Neural crest cell (in vitro differentiated cells): ENCODE measurements at regions not wholly inside any gene's neighbourhood (a gene's known extent, or its start where the extent isn't known, plus 50 kb on each side); places are given as distances from the start of the nearest gene placed in this dataset.

Experiments
- DNase-seq: peaks from one replicate; pipeline ENCODE4 v3.0.0; 2021; ENCODE audit warnings: low read depth, mixed read lengths, low spot score
- H3K27ac Mint-ChIP-seq: one replicate; pipeline ENCODE4 v1.8.0; 2021; ENCODE audit warnings: mild to moderate bottlenecking, mixed read lengths; ENCODE audit not compliant: unreplicated experiment
- H3K27me3 Mint-ChIP-seq: 2 replicates; pipeline ENCODE4 v1.8.0; 2021; ENCODE audit warnings: low read depth, mild to moderate bottlenecking, mixed read lengths
- H3K36me3 Mint-ChIP-seq: 2 replicates; pipeline ENCODE4 v1.8.0; 2021; ENCODE audit warnings: low read depth, mild to moderate bottlenecking, mixed read lengths
- H3K4me1 Mint-ChIP-seq: 2 replicates; pipeline ENCODE4 v1.8.0; 2021; ENCODE audit warnings: mixed read lengths
- H3K4me3 Mint-ChIP-seq: one replicate; pipeline ENCODE4 v1.8.0; 2021; ENCODE audit warnings: mild to moderate bottlenecking, mixed read lengths
- H3K9me3 Mint-ChIP-seq: 2 replicates; pipeline ENCODE4 v1.8.0; 2021; ENCODE audit warnings: mixed read lengths
- TF ChIP-seq, protein P1 (sequence below): fragments of 200-600 bp; sonication (generic); conservative IDR thresholded peaks from 2 replicates; pipeline ENCODE4 v1.5.0; 2021; ENCODE audit warnings: antibody characterized with exemption, mild to moderate bottlenecking

DNA sequence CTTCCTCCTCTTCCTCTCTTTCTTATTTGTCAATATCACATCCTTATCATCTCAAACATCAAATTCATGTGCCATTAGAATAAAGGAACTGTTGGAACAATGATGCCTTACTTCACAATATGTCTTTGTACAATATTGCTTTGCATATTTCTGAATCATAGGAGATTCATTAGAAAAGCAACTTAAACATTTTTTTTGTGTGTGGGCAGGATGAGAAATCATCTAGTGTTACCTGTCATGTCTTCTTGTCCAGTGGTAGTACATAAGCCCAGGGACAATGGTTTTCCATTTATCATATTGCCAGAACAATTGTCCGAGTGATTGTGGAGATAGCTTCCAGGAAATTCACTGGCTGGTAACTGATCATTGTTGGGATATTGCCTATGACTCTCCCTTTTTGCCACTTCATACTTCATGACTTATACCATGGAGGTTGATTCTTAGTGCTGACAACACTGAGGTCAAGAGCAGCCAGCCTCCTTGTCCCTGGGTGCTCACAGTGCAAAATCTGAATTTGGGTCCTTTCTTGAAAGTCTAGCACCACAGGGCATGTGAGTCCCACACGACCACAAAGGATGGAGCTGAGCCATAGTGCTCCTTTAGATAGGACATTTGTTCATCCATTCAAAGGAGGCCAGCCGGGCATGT is 215.0 kb downstream of the MDFIC start:
- Mint-ChIP-seq H3K36me3 (no peaks in the 10 kb centered on the region), H3K4me3 (no peak overlapping the region), H3K27me3 (no peaks in the 10 kb centered on the region), H3K9me3 (no peaks in the 10 kb centered on the region), H3K4me1 (no peaks in the 10 kb centered on the region), H3K27ac (no peak overlapping the region)
- TF ChIP-seq, protein P1, sequence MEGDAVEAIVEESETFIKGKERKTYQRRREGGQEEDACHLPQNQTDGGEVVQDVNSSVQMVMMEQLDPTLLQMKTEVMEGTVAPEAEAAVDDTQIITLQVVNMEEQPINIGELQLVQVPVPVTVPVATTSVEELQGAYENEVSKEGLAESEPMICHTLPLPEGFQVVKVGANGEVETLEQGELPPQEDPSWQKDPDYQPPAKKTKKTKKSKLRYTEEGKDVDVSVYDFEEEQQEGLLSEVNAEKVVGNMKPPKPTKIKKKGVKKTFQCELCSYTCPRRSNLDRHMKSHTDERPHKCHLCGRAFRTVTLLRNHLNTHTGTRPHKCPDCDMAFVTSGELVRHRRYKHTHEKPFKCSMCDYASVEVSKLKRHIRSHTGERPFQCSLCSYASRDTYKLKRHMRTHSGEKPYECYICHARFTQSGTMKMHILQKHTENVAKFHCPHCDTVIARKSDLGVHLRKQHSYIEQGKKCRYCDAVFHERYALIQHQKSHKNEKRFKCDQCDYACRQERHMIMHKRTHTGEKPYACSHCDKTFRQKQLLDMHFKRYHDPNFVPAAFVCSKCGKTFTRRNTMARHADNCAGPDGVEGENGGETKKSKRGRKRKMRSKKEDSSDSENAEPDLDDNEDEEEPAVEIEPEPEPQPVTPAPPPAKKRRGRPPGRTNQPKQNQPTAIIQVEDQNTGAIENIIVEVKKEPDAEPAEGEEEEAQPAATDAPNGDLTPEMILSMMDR = no peak
- no peak for DNase-seq

DNA sequence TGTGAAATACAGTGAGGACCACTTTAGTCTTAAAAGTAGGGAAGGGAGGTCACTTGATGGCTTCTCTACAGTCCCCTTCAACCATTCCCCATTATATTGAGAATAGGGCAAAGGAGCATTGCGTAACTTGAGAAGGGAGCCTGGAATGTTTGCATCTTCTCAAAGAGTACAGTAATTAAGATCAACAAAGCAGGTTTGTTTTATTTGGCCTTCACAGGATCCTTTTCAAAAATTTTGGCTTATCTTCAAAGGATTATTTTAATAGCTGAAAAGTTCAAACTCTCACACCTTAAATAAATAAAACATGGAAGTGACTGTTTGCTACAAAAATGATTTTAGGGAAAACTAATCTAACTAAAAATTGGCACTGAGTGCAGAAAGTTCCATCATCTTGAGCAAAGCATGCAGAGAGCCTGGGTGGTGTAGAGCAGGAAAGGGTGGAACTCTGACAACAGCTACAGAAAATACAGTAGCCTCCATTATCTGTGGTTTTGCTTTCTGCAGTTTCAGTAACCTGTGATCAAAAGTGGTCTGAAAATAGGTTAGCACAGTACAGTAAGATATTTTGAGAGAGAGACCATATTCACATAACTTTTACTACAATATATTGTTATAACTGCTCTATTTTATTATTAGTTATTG is 214.0 kb downstream of the MDFIC start:
- H3K9me3 Mint-ChIP-seq = no peaks in the 10 kb centered on the region
- no peaks in the 10 kb centered on the region for H3K36me3 Mint-ChIP-seq
- H3K4me1 Mint-ChIP-seq = no peaks in the 10 kb centered on the region
- H3K27ac Mint-ChIP-seq = no peak overlapping the region
- DNase-seq = no peak
- TF ChIP-seq, protein P1 = no peak
- H3K27me3 Mint-ChIP-seq = no peaks in the 10 kb centered on the region
- no peak overlapping the region for H3K4me3 Mint-ChIP-seq

DNA sequence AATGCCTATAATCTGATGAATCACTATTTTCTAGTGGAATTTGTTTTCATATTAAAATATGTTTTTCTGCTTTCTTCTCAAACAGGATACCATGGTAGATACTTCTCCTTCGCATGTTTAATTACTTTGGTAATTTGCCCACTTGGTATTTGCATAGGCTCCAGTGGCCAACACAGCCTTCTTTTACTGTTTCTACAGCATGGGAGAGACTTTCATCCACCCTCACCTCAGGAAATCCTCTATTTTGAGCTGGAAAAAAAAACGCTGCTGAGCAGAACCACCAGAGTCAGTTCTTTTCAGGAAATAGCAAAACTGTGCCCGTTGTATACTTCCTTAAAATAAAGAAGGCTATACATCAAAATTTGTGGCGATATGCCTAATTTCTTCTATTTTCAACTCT is 213.3 kb downstream of the MDFIC start:
- no peaks in the 10 kb centered on the region for H3K9me3 Mint-ChIP-seq
- H3K27me3 Mint-ChIP-seq = no peaks in the 10 kb centered on the region
- no peak overlapping the region for H3K4me3 Mint-ChIP-seq
- no peaks in the 10 kb centered on the region for H3K4me1 Mint-ChIP-seq
- DNase-seq = no peak
- H3K27ac Mint-ChIP-seq = no peak overlapping the region
- H3K36me3 Mint-ChIP-seq = no peaks in the 10 kb centered on the region
- TF ChIP-seq, protein P1 = no peak

DNA sequence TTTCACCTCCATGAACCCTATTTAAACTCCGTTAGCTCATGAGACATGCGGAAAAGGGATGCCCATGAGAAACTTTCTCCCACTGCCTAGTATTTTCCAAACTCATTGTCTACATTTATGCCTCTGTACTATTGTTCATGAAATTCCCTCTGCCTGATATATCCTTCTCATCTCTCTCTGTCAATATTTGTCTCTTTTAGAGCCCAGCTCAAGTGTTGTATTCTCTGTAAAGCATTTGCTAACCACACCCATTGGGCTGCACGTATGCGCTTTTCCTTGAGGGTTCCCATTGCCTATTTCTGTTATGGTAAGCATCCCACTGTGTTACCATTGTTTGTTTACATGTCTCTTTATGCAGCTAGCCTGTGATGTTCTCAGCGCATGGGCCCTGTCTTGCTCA is 211.4 kb downstream of the MDFIC start:
- Mint-ChIP-seq H3K4me1 (no peaks in the 10 kb centered on the region), H3K27ac (no peak overlapping the region), H3K4me3 (no peak overlapping the region), H3K9me3 (no peaks in the 10 kb centered on the region), H3K36me3 (no peaks in the 10 kb centered on the region), H3K27me3 (no peaks in the 10 kb centered on the region)
- DNase-seq = no peak
- TF ChIP-seq, protein P1 = no peak

DNA sequence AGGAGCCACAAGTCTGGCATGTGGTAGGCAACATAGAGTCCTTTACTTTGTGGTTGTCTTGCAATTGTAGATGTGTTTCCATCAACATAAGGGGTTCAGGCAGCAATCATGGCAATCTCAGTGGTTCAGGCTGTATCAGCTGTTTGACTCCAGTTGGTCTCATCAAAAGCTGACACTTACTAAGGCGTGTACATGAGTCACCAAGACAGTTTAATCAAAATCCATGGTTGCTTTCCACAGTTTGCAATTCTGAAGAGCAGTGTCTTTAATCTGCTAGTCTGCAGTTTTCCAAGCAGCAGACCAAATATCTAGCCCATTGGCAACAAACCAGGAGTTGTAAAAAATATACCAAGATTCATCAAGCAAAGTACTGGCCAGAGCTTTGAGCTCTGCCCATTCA is 210.2 kb downstream of the MDFIC start:
- no peak for DNase-seq
- Mint-ChIP-seq H3K27ac (no peak overlapping the region), H3K4me3 (no peak overlapping the region), H3K9me3 (no peaks in the 10 kb centered on the region), H3K27me3 (no peaks in the 10 kb centered on the region), H3K4me1 (no peaks in the 10 kb centered on the region), H3K36me3 (no peaks in the 10 kb centered on the region)
- TF ChIP-seq, protein P1 = no peak
